GM12878 (cell line): ENCODE measurements at regions not wholly inside any gene's neighbourhood (a gene's known extent, or its start where the extent isn't known, plus 50 kb on each side); places are given as distances from the start of the nearest gene placed in this dataset.

Experiments used
- BCL11A ChIP-seq: IDR thresholded peaks from 2 replicates; pipeline ENCODE4 v1.6.1; 2011; ENCODE audit warnings: low read depth, low read length
- BHLHE40 ChIP-seq, 2 experiments: fragments of 450-650 bp in 1 of 2; IDR thresholded peaks; 2 replicates each; pipeline ENCODE4 v1.6.1; 2011 to 2017; ENCODE audit warnings: low read depth in 2 of 2, borderline replicate concordance in 1 of 2, improper control_type of control experiment in 1 of 2, low read length in 1 of 2, mild to moderate bottlenecking in 1 of 2
- CBX5 ChIP-seq: sonication (generic); IDR thresholded peaks from 2 replicates; pipeline ENCODE4 v1.6.1; 2016; ENCODE audit warnings: low read depth, moderate library complexity, mild to moderate bottlenecking, inconsistent platforms
- FOXK2 ChIP-seq: fragments of 450-650 bp; IDR thresholded peaks from 2 replicates; pipeline ENCODE4 v1.6.1; 2017; ENCODE audit warnings: mild to moderate bottlenecking, moderate library complexity
- HDAC6 ChIP-seq: fragments of 200-600 bp; sonication (generic); IDR thresholded peaks from one replicate; pipeline ENCODE4 v1.8.0; 2017; ENCODE audit warnings: antibody characterized with exemption; ENCODE audit not compliant: unreplicated experiment
- HDGF ChIP-seq: fragments of 450-650 bp; IDR thresholded peaks from 2 replicates; pipeline ENCODE4 v1.6.1; 2016; ENCODE audit warnings: antibody characterized with exemption
- HSF1 ChIP-seq: fragments of 150-350 bp; IDR thresholded peaks from 2 replicates; pipeline ENCODE4 v1.6.1; 2014; ENCODE audit warnings: mild to moderate bottlenecking, low read depth, low read length
- JUNB ChIP-seq: IDR thresholded peaks from 2 replicates; pipeline ENCODE4 v1.6.1; 2016; ENCODE audit warnings: antibody characterized with exemption, mild to moderate bottlenecking
- MEF2A ChIP-seq: IDR thresholded peaks from 2 replicates; pipeline ENCODE4 v1.6.1; 2011; ENCODE audit warnings: low read depth, mild to moderate bottlenecking, low read length, moderate library complexity; ENCODE audit not compliant: insufficient read depth
- NRF1 ChIP-seq: conservative IDR thresholded peaks from 2 replicates; pipeline ENCODE4 v1.6.1; 2011; ENCODE audit warnings: mild to moderate bottlenecking, low read depth, low read length, improper control_type of control experiment
- PKNOX1 ChIP-seq: fragments of 450-650 bp; IDR thresholded peaks from 2 replicates; pipeline ENCODE4 v1.6.1; 2016; ENCODE audit warnings: mild to moderate bottlenecking
- POU2F2 ChIP-seq: IDR thresholded peaks from 3 replicates; pipeline ENCODE4 v1.6.1; 2011; ENCODE audit warnings: low read depth, mild to moderate bottlenecking, low read length, borderline replicate concordance
- RBBP5 ChIP-seq: fragments of 200-600 bp; sonication (generic); conservative IDR thresholded peaks from 2 replicates; pipeline ENCODE4 v1.6.1; 2016
- RUNX3 ChIP-seq: IDR thresholded peaks from 2 replicates; pipeline ENCODE4 v1.6.1; 2012; ENCODE audit warnings: low read length, inconsistent platforms
- SKIL ChIP-seq: fragments of 450-650 bp; IDR thresholded peaks from 2 replicates; pipeline ENCODE4 v1.6.1; 2017; ENCODE audit warnings: mild to moderate bottlenecking, low read depth, inconsistent platforms; ENCODE audit not compliant: poor library complexity, severe bottlenecking
- SMARCA5 ChIP-seq: fragments of 450-650 bp; IDR thresholded peaks from 2 replicates; pipeline ENCODE4 v1.6.1; 2017; ENCODE audit warnings: mild to moderate bottlenecking
- SREBF1 ChIP-seq: IDR thresholded peaks from 2 replicates; pipeline ENCODE4 v1.6.1; 2012; ENCODE audit warnings: mild to moderate bottlenecking, low read length
- TAF1 ChIP-seq: IDR thresholded peaks from 2 replicates; pipeline ENCODE4 v1.6.1; 2011; ENCODE audit warnings: mild to moderate bottlenecking, low read depth, low read length, borderline replicate concordance
- TBL1XR1 ChIP-seq: IDR thresholded peaks from 2 replicates; pipeline ENCODE4 v1.6.1; 2012; ENCODE audit warnings: low read depth, low read length, improper control_type of control experiment
- TCF12 ChIP-seq: IDR thresholded peaks from 2 replicates; pipeline ENCODE4 v1.6.1; 2011; ENCODE audit warnings: low read depth, mild to moderate bottlenecking, low read length
- YY1 ChIP-seq: IDR thresholded peaks from 2 replicates; pipeline ENCODE4 v1.6.1; 2011; ENCODE audit warnings: low read depth, mild to moderate bottlenecking, low read length
- ZBED1 ChIP-seq: IDR thresholded peaks from 2 replicates; pipeline ENCODE4 v1.6.1; 2016; ENCODE audit warnings: borderline replicate concordance
- ZBTB4 ChIP-seq: fragments of 450-650 bp; formaldehyde crosslinking; IDR thresholded peaks from 2 replicates; pipeline ENCODE4 v1.4.0; 2022; ENCODE audit warnings: mild to moderate bottlenecking, moderate library complexity
- ZZZ3 ChIP-seq: IDR thresholded peaks from 2 replicates; pipeline ENCODE4 v1.6.1; 2011; ENCODE audit warnings: low read depth; ENCODE audit not compliant: control insufficient read depth, insufficient read length

- TF ChIP-seq HSF1 = no peak
- peak; percentile 78 for TF ChIP-seq BCL11A
- TF ChIP-seq SREBF1 = no peak
- peak; percentile 48 for TF ChIP-seq PKNOX1
- peak; percentile 93 for TF ChIP-seq RUNX3
- TF ChIP-seq NRF1 = no peak
- peak; percentile 45; the same call in 1 of the 2 replicates for TF ChIP-seq YY1
- 0 out of 2 replicates have a peak, but pooled peaks have one; percentile 4 for TF ChIP-seq MEF2A
- TF ChIP-seq RBBP5 = no peak
- TF ChIP-seq POU2F2 = peak; percentile 69; the same call in 1 of the 3 replicates
- peak; percentile 72; the same call in 1 of the 2 replicates for TF ChIP-seq HDGF
- peak; percentile 64 for TF ChIP-seq SKIL
- TF ChIP-seq TBL1XR1 = no peak; the same call in 1 of the 2 replicates
- peak; percentile 50; the same call in 1 of the 2 replicates for TF ChIP-seq TCF12
- TF ChIP-seq ZBED1 = peak; percentile 70; the same call in 1 of the 2 replicates
- peak; percentile 94 for TF ChIP-seq JUNB
- no peak for TF ChIP-seq HDAC6
- no peak for TF ChIP-seq FOXK2
- TF ChIP-seq SMARCA5 = 0 out of 2 replicates have a peak, but pooled peaks have one; percentile 5
- peak; percentile 59 to 80; a peak in 3 of 4 replicates for TF ChIP-seq BHLHE40 (IDR thresholded peaks at IDR 0.05; ENCODE audit: borderline replicate concordance in 1 of 2, low read depth in 2 of 2, low read length in 1 of 2)
- TF ChIP-seq ZZZ3 = no peak
- TF ChIP-seq CBX5 = no peak
- no peak for TF ChIP-seq TAF1
- no peak for TF ChIP-seq ZBTB4
These were observed 211.1 kb downstream of the MRPL39 start (continued) for GRCh38 chr21:25396135-25396711.
